ENCODE measurements at regions not wholly inside any gene's neighbourhood (a gene's known extent, or its start where the extent isn't known, plus 50 kb on each side); places are given as distances from the start of the nearest gene placed in this dataset.

DNA sequence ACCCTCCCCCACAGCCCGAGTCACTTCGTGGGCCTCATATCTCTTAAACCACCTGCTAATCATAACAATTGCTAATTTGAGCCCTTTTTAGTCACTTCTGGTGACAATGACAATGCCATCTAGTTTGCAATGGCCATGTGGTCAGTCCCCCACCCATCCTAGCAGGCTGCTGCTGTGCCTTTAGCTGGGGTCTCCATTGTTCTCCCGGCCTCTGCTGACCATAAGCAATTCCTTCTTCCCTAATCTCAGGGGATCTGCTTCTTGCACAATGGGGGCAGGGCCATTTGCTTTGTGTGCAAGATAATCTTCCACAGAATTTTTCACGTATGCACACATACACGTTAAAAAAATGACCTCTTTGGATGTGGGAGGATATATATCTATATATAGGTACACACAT is 406.1 kb upstream of the ONECUT1 start:
- no peak overlapping the region for H2AFZ ChIP-seq (ENCODE audit: low read depth, low read length, poor library complexity, severe bottlenecking)
- H3K4me2 ChIP-seq (ENCODE audit: low read length): no peak overlapping the region
- no TSS peak for BruUV-seq (replicated peaks)
- H3K9me3 ChIP-seq (ENCODE audit: control insufficient read depth in 1 of 2, insufficient read depth in 1 of 2, low read depth in 1 of 2, low read length in 2 of 2): no peaks in the 10 kb centered on the region
- H3K27ac ChIP-seq (ENCODE audit: low read depth, low read length): no peak overlapping the region
- no peak for DNase-seq (ENCODE audit: low read depth, low spot score)
- no peaks in the 10 kb centered on the region for H4K20me1 ChIP-seq (ENCODE audit: insufficient read depth)
- H3K9me2 ChIP-seq (ENCODE audit: insufficient read depth): no peaks in the 10 kb centered on the region
- intact Hi-C loops (cut with micrococcal nuclease): loop anchor here (2.0 to 10.0 kb wide), 2 partner anchors 381 to 415 kb away; no protein-coding TSS in a partner anchor
- H3K79me2 ChIP-seq (ENCODE audit: insufficient read depth, low read length): no peaks in the 10 kb centered on the region
- RAD21 ChIA-PET (ENCODE audit: low non-redundant PET in 1 of 2, low total read pairs in 2 of 2, uncharacterized antibody in 2 of 2, unreplicated experiment in 2 of 2): no interaction called here
- H3K9ac ChIP-seq (ENCODE audit: low read length): no peak overlapping the region
- POLR2A ChIA-PET: no interaction called here
- no peaks in the 10 kb centered on the region for H3K4me1 ChIP-seq (ENCODE audit: control insufficient read depth in 1 of 2, insufficient read depth in 2 of 2, low read length in 2 of 2)
- H3K36me3 ChIP-seq (ENCODE audit: control insufficient read depth in 1 of 2, insufficient read depth in 2 of 2, low read length in 2 of 2): no peaks in the 10 kb centered on the region
- CTCF ChIA-PET: no interaction called here
- no peak for ATAC-seq
- 0 out of 2 replicates have a peak, but pooled peaks cover 3% of the 10 kb centered on the region for H3K27me3 ChIP-seq (ENCODE audit: insufficient read depth, low read length)
- no peak overlapping the region for H3K4me3 ChIP-seq (replicated peaks in 1 of 2; ENCODE audit: low read depth in 1 of 2, low read length in 2 of 2)
- TF ChIP-seq, protein P1, sequence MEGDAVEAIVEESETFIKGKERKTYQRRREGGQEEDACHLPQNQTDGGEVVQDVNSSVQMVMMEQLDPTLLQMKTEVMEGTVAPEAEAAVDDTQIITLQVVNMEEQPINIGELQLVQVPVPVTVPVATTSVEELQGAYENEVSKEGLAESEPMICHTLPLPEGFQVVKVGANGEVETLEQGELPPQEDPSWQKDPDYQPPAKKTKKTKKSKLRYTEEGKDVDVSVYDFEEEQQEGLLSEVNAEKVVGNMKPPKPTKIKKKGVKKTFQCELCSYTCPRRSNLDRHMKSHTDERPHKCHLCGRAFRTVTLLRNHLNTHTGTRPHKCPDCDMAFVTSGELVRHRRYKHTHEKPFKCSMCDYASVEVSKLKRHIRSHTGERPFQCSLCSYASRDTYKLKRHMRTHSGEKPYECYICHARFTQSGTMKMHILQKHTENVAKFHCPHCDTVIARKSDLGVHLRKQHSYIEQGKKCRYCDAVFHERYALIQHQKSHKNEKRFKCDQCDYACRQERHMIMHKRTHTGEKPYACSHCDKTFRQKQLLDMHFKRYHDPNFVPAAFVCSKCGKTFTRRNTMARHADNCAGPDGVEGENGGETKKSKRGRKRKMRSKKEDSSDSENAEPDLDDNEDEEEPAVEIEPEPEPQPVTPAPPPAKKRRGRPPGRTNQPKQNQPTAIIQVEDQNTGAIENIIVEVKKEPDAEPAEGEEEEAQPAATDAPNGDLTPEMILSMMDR (IDR thresholded peaks at IDR 0.05 in 2 of 3, conservative IDR thresholded peaks at IDR 0.05 in 1 of 3; ENCODE audit: borderline replicate concordance in 1 of 3, insufficient read depth in 1 of 3, low read depth in 2 of 3, low read length in 2 of 3): no peak
- TF ChIP-seq EZH2phosphoT487 (IDR thresholded peaks at IDR 0.05; ENCODE audit: borderline replicate concordance): no peak
- TF ChIP-seq EGR1 (IDR thresholded peaks at IDR 0.05; ENCODE audit: low read depth): no peak
- no peak for TF ChIP-seq POLR2A (IDR thresholded peaks at IDR 0.05; ENCODE audit: borderline replicate concordance, extremely low read depth, insufficient read depth, insufficient read length)
- TF ChIP-seq, protein P2, sequence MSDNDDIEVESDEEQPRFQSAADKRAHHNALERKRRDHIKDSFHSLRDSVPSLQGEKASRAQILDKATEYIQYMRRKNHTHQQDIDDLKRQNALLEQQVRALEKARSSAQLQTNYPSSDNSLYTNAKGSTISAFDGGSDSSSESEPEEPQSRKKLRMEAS (IDR thresholded peaks at IDR 0.05): no peak
- no peak for TF ChIP-seq POLR2AphosphoS5 (IDR thresholded peaks at IDR 0.05; ENCODE audit: low read depth, low read length)
- TF ChIP-seq REST (IDR thresholded peaks at IDR 0.05; ENCODE audit: low read depth): no peak
- TF ChIP-seq RAD21 (IDR thresholded peaks at IDR 0.05; ENCODE audit: low read depth): no peak
- TF ChIP-seq ZNF274 (IDR thresholded peaks at IDR 0.05; ENCODE audit: low read depth, low read length): no peak
- TF ChIP-seq ELF1 (IDR thresholded peaks at IDR 0.05; ENCODE audit: borderline replicate concordance, low read depth): no peak
- TF ChIP-seq SIN3A (IDR thresholded peaks at IDR 0.05; ENCODE audit: low read depth): no peak
- TF ChIP-seq, protein P3, sequence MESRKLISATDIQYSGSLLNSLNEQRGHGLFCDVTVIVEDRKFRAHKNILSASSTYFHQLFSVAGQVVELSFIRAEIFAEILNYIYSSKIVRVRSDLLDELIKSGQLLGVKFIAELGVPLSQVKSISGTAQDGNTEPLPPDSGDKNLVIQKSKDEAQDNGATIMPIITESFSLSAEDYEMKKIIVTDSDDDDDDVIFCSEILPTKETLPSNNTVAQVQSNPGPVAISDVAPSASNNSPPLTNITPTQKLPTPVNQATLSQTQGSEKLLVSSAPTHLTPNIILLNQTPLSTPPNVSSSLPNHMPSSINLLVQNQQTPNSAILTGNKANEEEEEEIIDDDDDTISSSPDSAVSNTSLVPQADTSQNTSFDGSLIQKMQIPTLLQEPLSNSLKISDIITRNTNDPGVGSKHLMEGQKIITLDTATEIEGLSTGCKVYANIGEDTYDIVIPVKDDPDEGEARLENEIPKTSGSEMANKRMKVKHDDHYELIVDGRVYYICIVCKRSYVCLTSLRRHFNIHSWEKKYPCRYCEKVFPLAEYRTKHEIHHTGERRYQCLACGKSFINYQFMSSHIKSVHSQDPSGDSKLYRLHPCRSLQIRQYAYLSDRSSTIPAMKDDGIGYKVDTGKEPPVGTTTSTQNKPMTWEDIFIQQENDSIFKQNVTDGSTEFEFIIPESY (IDR thresholded peaks at IDR 0.05; ENCODE audit: extremely low read depth, insufficient replicate concordance, low read length): no peak
- no peak for TF ChIP-seq JUND (IDR thresholded peaks at IDR 0.05)
- TF ChIP-seq YY1 (IDR thresholded peaks at IDR 0.05; ENCODE audit: extremely low read depth, insufficient replicate concordance, low read depth, low read length): no peak
